HepG2 (cell line): ENCODE measurements at regions not wholly inside any gene's neighbourhood (a gene's known extent, or its start where the extent isn't known, plus 50 kb on each side); places are given as distances from the start of the nearest gene placed in this dataset.

Source experiments
- ATAC-seq: fragments of 200-7000 bp; cut with Tn5 transposase; 3 replicates; pipeline ENCODE4 v1.9.1; 2020; ENCODE audit warnings: mild to moderate bottlenecking, moderate library complexity
- BruUV-seq: library from RNA; stranded (reverse); fragments of 400-500 nt; replicated peaks from 2 replicates; lab custom pipeline; 2021; lab: Mats Ljungman, UMichigan
- CTCF ChIA-PET: fragments of 300-600 bp; formaldehyde crosslinking; extraction: SDS; loops from one replicate; lab custom pipeline; 2021; ENCODE audit warnings: low total read pairs, inconsistent platforms, low intra/inter-chr PET ratio; lab: Yijun Ruan, JAX
- POLR2A ChIA-PET: fragments of 350-600 bp; sonication (Branson Sonifier 250); formaldehyde crosslinking; loops from one replicate; lab custom pipeline; 2020; ENCODE audit warnings: antibody characterized with exemption, inconsistent platforms; lab: Yijun Ruan, JAX
- DNase-seq: peaks from one replicate; pipeline ENCODE4 v3.0.0-alpha.2; 2015; ENCODE audit warnings: low spot score
- FAIRE-seq: peaks from 3 replicates; lab custom pipeline; 2011; peaks lifted over from hg19 to GRCh38; lab: Jason Lieb, UNC
- H2AFZ ChIP-seq: one replicate; pipeline ENCODE4 v1.6.1; 2011; ENCODE audit warnings: low read length, inconsistent platforms
- H3K27ac ChIP-seq: fragments of 300-600 bp; 3 replicates; pipeline ENCODE4 v1.8.0; 2011; ENCODE audit warnings: mixed run types, mild to moderate bottlenecking, mixed read lengths, low read length, inconsistent platforms; ENCODE audit not compliant: insufficient read depth; ENCODE audit errors: extremely low read length
- H3K27me3 ChIP-seq, 2 experiments: fragments of 200-600 bp in 1 of 2; 2 replicates in 1 of 2; 3 replicates in 1 of 2; pipeline versions ENCODE4 v1.6.0 to v1.8.0; 2011; ENCODE audit warnings: low read length in 2 of 2, mild to moderate bottlenecking in 2 of 2, moderate library complexity in 2 of 2, inconsistent platforms in 1 of 2; ENCODE audit not compliant: insufficient read depth in 2 of 2, control insufficient read depth in 1 of 2
- H3K36me3 ChIP-seq, 2 experiments: fragments of 200-600 bp in 1 of 2; replicated peaks in 1 of 2; 2 replicates in 1 of 2; 3 replicates in 1 of 2; pipeline versions ENCODE4 v1.5.1 to v1.8.0; 2011; ENCODE audit warnings: low read length in 2 of 2, inconsistent platforms in 1 of 2; ENCODE audit not compliant: insufficient read depth in 2 of 2, control insufficient read depth in 1 of 2
- H3K4me1 ChIP-seq: 2 replicates; pipeline ENCODE4 v1.5.1; 2012; ENCODE audit warnings: low read length, inconsistent platforms; ENCODE audit not compliant: insufficient read depth
- H3K4me2 ChIP-seq: 2 replicates; pipeline ENCODE4 v1.6.0; 2011; ENCODE audit warnings: low read depth, low read length, inconsistent platforms
- H3K4me3 ChIP-seq, 3 experiments: fragments of 200-600 bp in 1 of 3; sonication (generic), shearing (Covaris generic) in 1 of 3; replicated peaks in 1 of 3; 2 replicates each; pipeline ENCODE4 v1.5.1; 2011 to 2016; ENCODE audit warnings: low read length in 3 of 3, inconsistent platforms in 2 of 3, low read depth in 2 of 3, mild to moderate bottlenecking in 2 of 3, control low read depth in 1 of 3, mixed read lengths in 1 of 3; ENCODE audit not compliant: insufficient read depth in 1 of 3
- H3K79me2 ChIP-seq: one replicate; pipeline ENCODE4 v1.6.1; 2011; ENCODE audit warnings: low read length, inconsistent platforms; ENCODE audit not compliant: insufficient read depth
- H3K9ac ChIP-seq: 2 replicates; pipeline ENCODE4 v1.6.0; 2011; ENCODE audit warnings: mild to moderate bottlenecking, low read depth, low read length, inconsistent platforms; ENCODE audit not compliant: insufficient read depth
- H3K9me3 ChIP-seq: 2 replicates; pipeline ENCODE4 v1.5.1; 2012; ENCODE audit warnings: mild to moderate bottlenecking, low read length
- H4K20me1 ChIP-seq: 2 replicates; pipeline ENCODE4 v1.6.0; 2011; ENCODE audit warnings: inconsistent platforms, mild to moderate bottlenecking, low read length, moderate library complexity; ENCODE audit not compliant: insufficient read depth
- E2F2 ChIP-seq: sonication (generic); formaldehyde crosslinking; IDR thresholded peaks from 2 replicates; pipeline ENCODE4 v1.4.0; 2020; ENCODE audit warnings: missing genetic modification reagents, borderline replicate concordance
- ELF4 ChIP-seq: sonication (generic); formaldehyde crosslinking; IDR thresholded peaks from 2 replicates; pipeline ENCODE4 v1.5.0; 2020; ENCODE audit warnings: missing genetic modification reagents, mild to moderate bottlenecking, moderate library complexity, borderline replicate concordance
- HDAC2 ChIP-seq: sonication (generic); formaldehyde crosslinking; IDR thresholded peaks from 2 replicates; pipeline ENCODE4 v1.4.0; 2020; ENCODE audit warnings: missing genetic modification reagents
- RELA ChIP-seq: sonication (generic); formaldehyde crosslinking; IDR thresholded peaks from 2 replicates; pipeline ENCODE4 v1.4.0; 2020; ENCODE audit warnings: missing genetic modification reagents
- ZNF451 ChIP-seq: sonication (generic); formaldehyde crosslinking; IDR thresholded peaks from 2 replicates; pipeline ENCODE4 v1.5.0; 2020; ENCODE audit warnings: mild to moderate bottlenecking, missing genetic modification reagents
- ZNF556 ChIP-seq: sonication (generic); formaldehyde crosslinking; IDR thresholded peaks from 2 replicates; pipeline ENCODE4 v1.4.0; 2020; ENCODE audit warnings: mild to moderate bottlenecking, missing genetic modification reagents, borderline replicate concordance
- ZNF777 ChIP-seq: sonication (generic); formaldehyde crosslinking; IDR thresholded peaks from 2 replicates; pipeline ENCODE4 v1.4.0; 2020; ENCODE audit warnings: missing genetic modification reagents
- WGBS: methylation state at CpG from one replicate; pipeline ENCODE4 v1.1.6; 2017; ENCODE audit warnings: low lambda C conversion rate; 5-methylcytosine and 5-hydroxymethylcytosine counted together
- in situ Hi-C: cut with HindIII; loops from 2 replicates; pipeline ENCODE4 v1.10.0; 2017; ENCODE audit warnings: low pct_unique_long_range_greater_than_20kb; ENCODE audit not compliant: extremely low pct_ligation_motif_present
- intact Hi-C: fragments of 100-400 bp; cut with micrococcal nuclease; formaldehyde crosslinking; loops from one replicate; pipeline ENCODE4 v1.10.0; 2022; ENCODE audit not compliant: unreplicated experiment
- TF ChIP-seq, protein P1 (sequence below): sonication (generic); formaldehyde crosslinking; IDR thresholded peaks from 2 replicates; pipeline ENCODE4 v1.5.0; 2020; ENCODE audit warnings: mild to moderate bottlenecking, missing genetic modification reagents, borderline replicate concordance

DNA sequence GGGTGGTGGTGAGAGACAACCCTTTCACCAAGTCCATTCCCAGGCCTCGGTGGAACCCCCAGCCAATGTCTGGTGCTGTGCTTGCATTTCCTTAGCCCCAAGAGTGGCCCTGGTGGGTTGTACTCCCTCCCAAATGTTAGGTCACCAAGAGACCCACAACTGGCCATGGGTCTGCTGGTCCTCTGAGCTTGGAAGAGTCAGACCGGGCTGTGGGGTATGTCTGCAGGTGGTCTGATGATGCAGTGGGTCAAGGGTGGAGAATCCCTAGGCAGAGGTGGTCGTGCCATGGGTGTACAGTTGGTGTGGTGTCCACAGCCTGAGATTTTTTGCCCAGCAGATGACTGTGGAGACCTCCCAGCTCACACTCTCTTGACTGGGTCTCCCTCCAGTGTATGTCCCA lies 535.7 kb upstream of the CNKSR2 start:
- no TSS peak for BruUV-seq
- DNase-seq (no peak), ATAC-seq (no peak), FAIRE-seq (no peak)
- no peaks in the 10 kb centered on the region for H4K20me1 ChIP-seq
- H3K4me3 ChIP-seq = no peak overlapping the region
- no peak overlapping the region for H3K4me2 ChIP-seq
- no peak overlapping the region for H3K9ac ChIP-seq
- in situ Hi-C loops (no loop called here), intact Hi-C loops (no loop called here)
- no peaks in the 10 kb centered on the region for H3K9me3 ChIP-seq
- ChIA-PET CTCF (no interaction called here), POLR2A (no interaction called here)
- H3K4me1 ChIP-seq = no peaks in the 10 kb centered on the region
- WGBS = no CpG with 5 or more reads among the region's 3 CpGs
- no peaks in the 10 kb centered on the region for H3K27me3 ChIP-seq
- no peak for TF ChIP-seq ZNF451 (CRISPR knock-in tag)
- no peak for TF ChIP-seq HDAC2 (CRISPR knock-in tag)
- no peak for TF ChIP-seq ELF4 (CRISPR knock-in tag)
- no peak for TF ChIP-seq ZNF777 (CRISPR knock-in tag)
- TF ChIP-seq ZNF556 (CRISPR knock-in tag) = no peak
- no peak for TF ChIP-seq RELA (CRISPR knock-in tag)
- no peak for TF ChIP-seq E2F2 (CRISPR knock-in tag)
- TF ChIP-seq, protein P1, sequence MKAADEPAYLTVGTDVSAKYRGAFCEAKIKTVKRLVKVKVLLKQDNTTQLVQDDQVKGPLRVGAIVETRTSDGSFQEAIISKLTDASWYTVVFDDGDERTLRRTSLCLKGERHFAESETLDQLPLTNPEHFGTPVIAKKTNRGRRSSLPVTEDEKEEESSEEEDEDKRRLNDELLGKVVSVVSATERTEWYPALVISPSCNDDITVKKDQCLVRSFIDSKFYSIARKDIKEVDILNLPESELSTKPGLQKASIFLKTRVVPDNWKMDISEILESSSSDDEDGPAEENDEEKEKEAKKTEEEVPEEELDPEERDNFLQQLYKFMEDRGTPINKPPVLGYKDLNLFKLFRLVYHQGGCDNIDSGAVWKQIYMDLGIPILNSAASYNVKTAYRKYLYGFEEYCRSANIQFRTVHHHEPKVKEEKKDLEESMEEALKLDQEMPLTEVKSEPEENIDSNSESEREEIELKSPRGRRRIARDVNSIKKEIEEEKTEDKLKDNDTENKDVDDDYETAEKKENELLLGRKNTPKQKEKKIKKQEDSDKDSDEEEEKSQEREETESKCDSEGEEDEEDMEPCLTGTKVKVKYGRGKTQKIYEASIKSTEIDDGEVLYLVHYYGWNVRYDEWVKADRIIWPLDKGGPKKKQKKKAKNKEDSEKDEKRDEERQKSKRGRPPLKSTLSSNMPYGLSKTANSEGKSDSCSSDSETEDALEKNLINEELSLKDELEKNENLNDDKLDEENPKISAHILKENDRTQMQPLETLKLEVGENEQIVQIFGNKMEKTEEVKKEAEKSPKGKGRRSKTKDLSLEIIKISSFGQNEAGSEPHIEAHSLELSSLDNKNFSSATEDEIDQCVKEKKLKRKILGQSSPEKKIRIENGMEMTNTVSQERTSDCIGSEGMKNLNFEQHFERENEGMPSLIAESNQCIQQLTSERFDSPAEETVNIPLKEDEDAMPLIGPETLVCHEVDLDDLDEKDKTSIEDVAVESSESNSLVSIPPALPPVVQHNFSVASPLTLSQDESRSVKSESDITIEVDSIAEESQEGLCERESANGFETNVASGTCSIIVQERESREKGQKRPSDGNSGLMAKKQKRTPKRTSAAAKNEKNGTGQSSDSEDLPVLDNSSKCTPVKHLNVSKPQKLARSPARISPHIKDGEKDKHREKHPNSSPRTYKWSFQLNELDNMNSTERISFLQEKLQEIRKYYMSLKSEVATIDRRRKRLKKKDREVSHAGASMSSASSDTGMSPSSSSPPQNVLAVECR (CRISPR knock-in tag) = no peak
- no peak overlapping the region for H3K27ac ChIP-seq
- H3K36me3 ChIP-seq = no peaks in the 10 kb centered on the region
- H3K79me2 ChIP-seq = no peaks in the 10 kb centered on the region
- no peak overlapping the region for H2AFZ ChIP-seq
